HG03135 (cell line): ENCODE measurements at regions not wholly inside any gene's neighbourhood (a gene's known extent, or its start where the extent isn't known, plus 50 kb on each side); places are given as distances from the start of the nearest gene placed in this dataset.

Experiments used
- ATAC-seq: cut with Tn5 transposase; IDR thresholded peaks from one replicate; pipeline ENCODE4 v1.9.1; 2021; ENCODE audit warnings: mild to moderate bottlenecking, moderate library complexity; ENCODE audit not compliant: unreplicated experiment

DNA sequence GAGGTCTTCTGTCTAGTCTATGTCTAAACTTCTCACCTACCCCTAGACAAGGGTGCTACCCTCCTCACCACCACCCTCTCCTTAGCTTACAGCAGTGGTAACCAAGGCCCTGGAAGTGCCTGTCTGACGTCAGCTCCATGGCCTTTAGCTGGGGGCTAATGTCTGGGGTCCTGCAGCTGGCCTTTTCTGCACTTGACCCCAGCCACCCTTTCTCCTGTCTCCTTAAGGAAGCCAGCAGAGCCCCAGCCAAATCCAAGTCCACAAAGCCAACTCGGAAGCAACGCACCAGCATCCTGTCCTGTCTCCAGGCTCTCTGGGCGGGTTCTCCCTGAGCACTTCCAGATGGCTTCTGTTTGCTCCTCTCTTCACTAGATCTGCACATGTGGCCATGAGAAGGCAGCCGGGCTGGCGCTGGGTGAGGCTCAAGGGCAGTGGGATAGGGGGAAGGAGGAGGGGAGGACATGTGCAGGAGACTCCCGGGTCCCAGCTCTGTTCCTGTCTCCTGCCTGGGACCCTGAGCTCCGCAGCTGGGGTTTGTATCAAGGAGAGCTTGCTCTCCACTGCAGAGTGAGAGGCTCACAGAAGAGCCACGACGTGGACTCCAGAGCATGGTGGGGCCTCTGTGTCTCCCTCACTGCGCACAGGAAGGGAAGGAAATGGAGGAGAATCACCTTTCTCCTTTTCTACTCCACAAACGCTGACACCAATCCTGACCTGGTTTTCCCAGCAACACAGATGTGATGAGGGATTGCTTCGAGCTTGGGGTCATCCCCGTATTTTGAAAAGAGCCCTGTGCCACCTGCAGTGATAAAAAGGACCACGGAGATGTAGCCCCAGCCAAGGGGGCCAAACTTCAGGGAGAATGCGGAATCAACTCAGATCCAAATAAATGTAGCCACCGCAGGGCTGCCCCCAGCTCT is 204.2 kb downstream of the USP12 start:
- ATAC-seq, result no peak

GRCh38 chr13:26966701-26967080 is 204.9 kb downstream of the USP12 start:
- ATAC-seq, result no peak

DNA sequence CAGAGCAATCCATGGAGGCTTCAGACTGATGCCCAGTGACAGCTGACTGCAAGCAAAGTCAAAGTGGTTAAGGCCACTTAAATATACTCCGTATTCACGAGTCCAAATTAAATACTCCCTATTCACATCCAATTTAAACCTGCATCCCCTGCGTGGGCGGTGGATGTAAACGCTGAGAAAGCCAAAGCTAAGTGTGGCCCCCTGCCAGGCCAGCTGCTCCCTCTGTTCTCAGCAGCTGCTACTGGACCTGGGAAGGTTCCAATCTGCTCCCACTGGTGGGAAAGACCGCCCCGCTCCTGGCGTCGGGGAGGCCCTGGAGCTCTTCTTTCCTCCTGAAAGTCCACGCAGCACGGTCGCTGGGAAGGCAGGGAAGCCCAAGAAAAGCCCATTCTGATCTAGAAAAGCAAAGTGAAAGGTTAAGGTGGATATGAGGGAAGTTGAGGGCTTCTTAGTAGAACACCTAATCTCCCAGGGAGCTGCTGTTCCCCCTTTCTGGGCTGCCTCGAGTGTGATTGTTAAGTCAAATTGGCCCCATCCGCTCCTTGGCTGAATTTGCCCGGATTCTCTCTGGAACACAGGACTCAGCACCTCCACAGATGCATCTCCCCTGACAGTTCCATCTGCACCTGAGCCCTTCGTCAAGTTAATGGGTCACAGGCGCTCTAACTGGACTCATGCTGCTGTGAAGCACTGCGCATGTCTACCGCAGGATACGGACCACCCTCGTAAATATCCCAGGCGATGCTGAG is 205.5 kb downstream of the USP12 start:
- ATAC-seq, result no peak

- ATAC-seq, result no peak
Observed at GRCh38 chr13:26964278-26965250, 204.0 kb upstream of the GPR12 start.

DNA sequence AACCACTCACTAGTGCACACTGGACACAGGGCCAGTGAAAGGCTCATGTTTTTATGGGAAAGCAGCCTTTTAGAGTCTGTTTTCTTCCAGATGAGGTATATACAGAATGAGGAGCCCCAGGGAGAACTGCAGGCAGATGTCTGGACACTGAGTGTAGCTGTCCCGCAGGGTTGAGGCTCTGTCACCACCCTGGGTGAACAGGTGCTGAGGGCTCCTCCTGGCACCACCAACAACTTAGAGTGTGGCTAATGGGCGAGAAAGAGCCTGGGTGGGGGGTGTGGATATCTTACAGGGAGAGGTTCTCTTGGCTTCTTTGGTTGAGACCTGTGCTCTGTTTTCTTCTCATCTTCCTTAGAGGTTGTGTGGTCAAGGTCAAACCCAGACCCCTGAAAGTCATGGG is 202.1 kb upstream of the GPR12 start:
- no peak for ATAC-seq

GRCh38 chr13:26961890-26962615 is 201.5 kb upstream of the GPR12 start:
- no peak for ATAC-seq

DNA sequence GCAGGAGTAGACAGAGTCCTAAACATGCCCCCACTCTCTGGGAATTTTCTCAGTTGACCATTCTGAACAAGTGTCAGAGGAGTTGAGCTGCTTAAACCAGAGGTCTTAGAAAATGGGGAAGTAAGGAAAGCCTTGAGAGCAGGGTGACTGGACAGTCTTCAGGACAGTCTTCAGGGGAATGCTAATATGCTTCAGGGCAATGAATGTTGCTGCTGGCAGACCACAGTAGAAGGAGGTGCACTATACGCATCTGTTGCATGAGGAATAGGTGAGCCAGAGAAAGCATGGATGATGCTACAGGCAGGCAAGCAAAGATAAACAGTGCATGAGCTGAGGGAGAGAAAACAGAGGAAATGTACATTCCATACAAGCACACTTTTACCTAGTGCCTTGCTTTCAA is 196.6 kb upstream of the GPR12 start:
- no peak for ATAC-seq

DNA sequence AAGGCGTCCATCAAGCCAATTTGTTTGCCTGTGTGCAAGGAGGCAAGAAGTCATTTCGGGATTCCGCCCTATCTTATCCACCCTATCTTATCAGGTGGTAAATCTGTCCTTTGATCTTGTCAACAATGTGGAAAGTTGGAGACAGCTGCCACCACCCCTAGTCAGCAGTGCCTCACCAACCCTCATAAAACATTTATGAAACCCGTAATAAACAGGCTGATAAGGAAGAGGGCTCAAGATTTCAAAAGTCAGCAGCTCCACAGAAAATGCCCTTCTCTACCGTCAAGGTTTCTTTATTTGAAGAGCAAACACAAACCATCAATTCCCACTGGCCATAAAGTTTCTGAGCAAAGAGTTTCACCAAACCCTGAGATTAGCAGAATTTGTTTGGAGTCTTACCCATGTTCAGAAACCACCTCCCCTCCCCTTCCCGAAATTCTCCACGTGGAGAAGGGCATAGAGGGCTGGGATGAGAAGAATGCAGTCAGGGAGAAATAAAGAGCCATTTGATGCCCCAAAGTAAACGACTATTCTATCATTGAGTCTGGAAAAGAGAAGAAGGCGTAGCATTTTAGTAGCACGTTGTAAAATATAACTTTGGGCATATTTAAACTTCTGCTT is 196.0 kb upstream of the GPR12 start:
- ATAC-seq, result no peak

DNA sequence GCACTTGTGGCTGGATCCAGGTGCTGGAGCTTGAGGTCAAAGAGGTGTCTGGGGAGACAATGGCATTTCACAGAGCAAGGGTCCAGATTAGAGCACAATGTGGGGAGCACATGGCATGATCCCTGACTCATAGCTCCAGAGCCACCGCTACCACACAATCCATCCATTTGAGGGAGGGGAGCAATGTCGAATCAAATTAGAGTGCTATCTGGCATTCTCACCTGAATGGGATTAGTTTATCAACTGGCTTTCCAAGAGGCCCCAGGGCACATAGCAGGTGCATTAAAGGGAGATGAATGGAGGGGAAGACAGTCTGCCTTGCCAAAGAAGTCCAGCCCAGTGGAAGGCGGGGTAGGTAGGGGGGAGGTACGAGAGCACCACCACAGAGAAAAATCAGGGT is 194.4 kb upstream of the GPR12 start:
- ATAC-seq, result no peak

GRCh38 chr13:26953291-26953690 is 192.7 kb upstream of the GPR12 start:
- ATAC-seq, result no peak

DNA sequence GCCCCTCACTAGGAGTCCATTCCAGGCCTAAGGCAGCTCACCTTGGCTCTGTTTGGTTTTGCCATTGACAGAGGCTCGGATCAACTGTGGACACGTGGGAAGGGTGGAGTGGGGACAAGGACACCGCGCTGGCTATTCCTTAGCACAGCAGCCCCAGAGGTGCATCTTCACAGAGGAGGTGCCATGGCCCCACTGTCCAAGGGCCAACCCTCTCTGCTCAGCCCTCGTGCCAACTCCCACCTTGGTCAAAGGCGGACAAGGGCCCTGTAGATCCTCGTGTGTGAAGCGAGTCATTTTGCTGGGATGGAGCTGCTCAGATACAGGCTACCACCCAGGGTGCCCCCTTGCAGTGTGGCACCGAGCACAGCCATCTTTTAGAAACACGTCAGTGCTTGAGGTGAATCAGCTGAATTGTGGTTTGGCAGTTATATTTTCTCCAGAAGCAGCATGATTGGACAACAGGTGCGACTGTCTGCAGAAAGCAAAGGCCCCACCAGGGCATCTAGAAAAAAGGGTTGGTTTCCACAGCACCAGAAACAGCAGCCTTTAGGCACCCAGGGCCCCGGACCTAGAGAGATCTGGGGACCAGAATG is 192.1 kb upstream of the GPR12 start:
- no peak for ATAC-seq

DNA sequence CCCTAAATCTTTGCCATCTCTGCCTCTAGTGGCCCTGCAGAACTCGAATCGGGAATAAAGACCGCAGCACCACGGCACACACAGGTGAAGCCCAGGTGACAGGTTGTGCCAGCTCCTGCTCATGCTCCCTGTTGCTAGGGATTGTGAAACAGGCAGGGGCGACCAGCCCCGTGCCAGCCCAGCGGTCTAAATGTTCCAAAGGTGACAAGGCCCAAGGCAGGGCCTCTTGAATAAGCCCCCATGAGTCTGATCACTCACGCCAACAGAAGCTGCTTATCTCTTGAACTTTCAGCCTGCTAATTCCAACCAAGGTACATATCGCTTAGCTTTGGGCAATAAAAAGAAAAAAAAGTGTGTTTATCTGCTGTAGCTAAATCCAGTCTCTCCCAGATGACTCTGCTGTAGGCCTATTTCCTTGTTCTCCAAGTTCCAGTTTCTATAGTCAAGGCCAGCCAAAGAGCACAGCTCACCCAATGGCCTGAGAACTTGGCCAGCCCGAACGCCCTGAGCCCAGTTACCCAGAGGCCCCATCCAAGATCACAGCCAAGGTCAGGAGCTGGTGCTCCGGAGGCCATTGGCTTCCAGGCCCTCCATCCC is 191.1 kb upstream of the GPR12 start:
- no peak for ATAC-seq

- no peak for ATAC-seq
Observed at GRCh38 chr13:26950968-26951367, 190.4 kb upstream of the GPR12 start.

DNA sequence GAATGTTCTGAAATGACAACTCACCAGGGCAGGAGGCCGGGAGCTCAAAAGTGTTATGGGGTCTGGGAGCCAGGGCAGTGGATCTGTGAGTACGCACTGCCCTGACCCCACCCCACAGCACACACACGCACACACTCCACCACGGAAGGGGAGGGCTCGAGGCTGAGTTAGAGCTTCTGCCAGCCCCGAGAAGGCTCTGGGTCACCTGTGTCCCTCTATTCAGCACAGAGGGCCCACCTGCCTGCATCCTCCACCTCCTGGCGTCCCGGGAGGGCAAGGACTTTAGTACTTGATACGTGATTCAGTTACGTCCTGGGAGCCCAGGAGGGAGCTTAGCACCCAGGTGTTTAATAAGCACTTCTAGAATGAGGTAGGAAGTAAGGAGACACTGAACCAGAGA is 190.0 kb upstream of the GPR12 start:
- ATAC-seq, result no peak

DNA sequence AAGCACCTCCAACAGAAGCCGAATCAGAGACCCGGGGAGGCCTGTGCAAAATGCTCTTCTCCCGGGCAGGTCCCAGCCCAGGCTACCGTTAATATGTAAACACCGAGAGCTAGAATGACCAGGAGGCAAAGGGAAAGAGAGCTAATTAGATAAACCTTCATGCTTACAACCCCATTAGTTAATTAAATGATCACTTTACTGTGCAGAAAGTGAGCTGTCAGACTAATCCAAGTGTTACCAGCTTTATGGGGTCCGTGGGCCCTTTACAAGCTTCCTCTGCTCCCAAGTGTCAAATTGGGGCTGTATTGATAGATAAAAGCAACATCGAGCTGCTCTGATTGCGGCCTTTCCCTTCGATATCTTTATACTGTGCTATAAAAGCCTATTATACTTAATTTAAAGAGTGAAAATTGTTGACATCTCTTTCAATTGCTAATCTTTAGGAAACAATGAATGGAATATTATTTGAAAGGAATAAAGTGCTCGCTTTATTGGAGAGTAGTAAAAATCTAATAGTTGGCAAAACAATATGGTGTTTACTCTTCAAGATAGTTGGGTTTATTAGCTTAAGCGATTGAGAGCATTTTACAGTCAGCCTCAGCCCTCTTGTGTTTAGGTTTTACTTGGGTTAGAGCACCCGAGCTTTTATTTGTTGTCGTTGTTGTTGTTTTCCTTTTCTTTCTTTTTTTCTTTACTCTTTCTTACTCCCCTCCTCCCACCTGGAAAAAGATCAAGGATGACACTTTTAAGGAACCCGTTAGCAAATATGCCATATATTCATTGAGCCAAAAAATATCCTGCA is 189.3 kb upstream of the GPR12 start:
- ATAC-seq, result no peak

DNA sequence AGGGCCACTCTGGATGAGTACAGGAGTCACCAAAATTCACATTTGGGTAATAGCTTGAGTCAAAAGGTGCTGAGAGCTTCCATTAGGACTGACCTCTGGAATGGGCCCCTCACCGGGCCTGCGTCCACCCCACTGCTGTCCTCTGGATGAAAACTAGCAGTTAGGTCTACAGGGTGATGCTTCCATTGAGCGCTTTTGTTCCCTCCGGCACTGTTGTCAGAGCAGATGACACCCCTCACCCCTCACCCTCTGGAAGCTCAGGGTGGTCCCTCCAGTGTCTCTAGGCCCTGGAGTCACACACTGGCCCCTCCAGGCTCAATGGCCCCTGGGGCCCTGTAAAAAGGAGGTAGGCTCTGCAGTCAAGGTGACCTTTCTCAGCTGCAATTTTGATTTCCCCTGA is 187.8 kb upstream of the GPR12 start:
- ATAC-seq, result no peak

DNA sequence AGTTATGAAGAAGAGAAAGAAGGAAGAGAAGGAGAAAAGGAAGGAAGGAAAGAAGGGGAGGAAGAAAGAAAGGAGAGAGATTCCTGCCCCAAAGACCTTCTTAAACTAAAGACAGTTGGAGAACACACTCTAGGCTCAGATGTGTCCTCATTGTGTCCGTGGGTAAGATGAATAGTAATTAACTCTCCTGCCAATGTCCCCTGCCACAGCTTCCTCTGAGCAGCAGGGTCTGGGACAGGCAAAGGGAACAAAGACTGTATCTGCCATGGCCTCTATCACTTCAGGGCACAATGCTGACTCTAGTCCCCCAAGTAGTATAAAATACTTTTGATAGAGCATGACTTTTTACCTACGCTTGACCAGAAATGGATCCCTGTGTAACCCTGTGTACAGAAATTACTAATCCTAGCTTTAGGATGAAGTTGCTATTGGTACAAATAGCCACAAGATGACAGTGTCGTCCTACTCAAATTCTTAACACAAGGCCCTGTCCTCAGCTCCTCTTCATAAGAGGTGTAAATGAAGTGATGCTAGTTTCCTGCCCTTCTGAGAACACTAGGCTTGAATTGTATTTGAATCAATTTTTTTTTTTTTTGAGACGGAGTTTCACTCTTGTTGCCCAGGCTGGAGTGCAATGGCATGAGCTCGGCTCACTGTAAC is 186.2 kb upstream of the GPR12 start:
- no peak for ATAC-seq

DNA sequence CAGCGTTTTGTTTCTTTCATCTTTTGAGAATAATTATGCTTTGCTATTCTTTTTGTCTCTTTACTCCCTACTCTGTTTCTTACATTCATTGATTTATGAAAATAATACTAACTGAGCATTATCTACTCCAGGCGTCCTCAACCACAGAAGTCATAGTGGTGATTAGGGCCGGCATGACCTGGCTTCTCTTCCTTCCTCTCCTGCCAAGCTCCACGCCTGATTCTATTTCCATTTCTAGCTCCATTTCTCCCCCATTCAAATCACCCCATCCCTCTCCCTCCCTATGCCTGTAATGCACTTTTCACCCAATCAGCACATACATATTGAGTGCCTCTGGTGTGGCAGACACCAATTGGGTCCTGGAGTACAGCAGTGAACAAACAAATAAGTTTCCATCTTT is 183.2 kb upstream of the GPR12 start:
- no peak for ATAC-seq
